SU-DHL-6 (cell line): ENCODE measurements at regions not wholly inside any gene's neighbourhood (a gene's known extent, or its start where the extent isn't known, plus 50 kb on each side); places are given as distances from the start of the nearest gene placed in this dataset.

ENCODE experiments used
- H2AFZ ChIP-seq: fragments of 200-600 bp; sonication (generic); 2 replicates; pipeline ENCODE4 v1.6.1; 2014; ENCODE audit warnings: low read depth, mild to moderate bottlenecking, moderate library complexity, mixed read lengths, antibody characterized with exemption, low read length; ENCODE audit not compliant: severe bottlenecking
- H3F3A ChIP-seq: fragments of 200-600 bp; shearing (Covaris generic); 2 replicates; pipeline ENCODE4 v1.6.0; 2016; ENCODE audit warnings: antibody characterized with exemption, mild to moderate bottlenecking; ENCODE audit not compliant: insufficient read depth
- H3K27ac ChIP-seq: fragments of 200-600 bp; sonication (generic); 2 replicates; pipeline ENCODE4 v1.5.1; 2016; ENCODE audit warnings: low read depth, mild to moderate bottlenecking, low read length, moderate library complexity, mixed read lengths
- H3K27me3 ChIP-seq: fragments of 200-600 bp; sonication (generic), shearing (Covaris generic); 2 replicates; pipeline ENCODE4 v1.6.0; 2014; ENCODE audit warnings: mild to moderate bottlenecking, low read length
- H3K36me3 ChIP-seq: fragments of 200-600 bp; sonication (generic); 2 replicates; pipeline ENCODE4 v1.6.1; 2014; ENCODE audit warnings: mild to moderate bottlenecking, low read length, mixed read lengths
- H3K4me2 ChIP-seq: fragments of 300-600, 200-600 bp; shearing (Covaris generic), sonication (generic); 2 replicates; pipeline ENCODE4 v1.6.0; 2014; ENCODE audit warnings: low read length, low read depth, mild to moderate bottlenecking; ENCODE audit not compliant: poor library complexity, severe bottlenecking
- H3K4me3 ChIP-seq: fragments of 200-600 bp; sonication (generic); 2 replicates; pipeline ENCODE4 v1.5.1; 2014; ENCODE audit warnings: antibody characterized with exemption, low read length, mild to moderate bottlenecking, mixed read lengths; ENCODE audit not compliant: insufficient read depth, poor library complexity, severe bottlenecking
- H3K79me2 ChIP-seq: fragments of 200-600 bp; sonication (generic); 2 replicates; pipeline ENCODE4 v1.6.1; 2014; ENCODE audit warnings: mild to moderate bottlenecking, low read length, moderate library complexity; ENCODE audit not compliant: insufficient read depth
- H3K9ac ChIP-seq: fragments of 200-600 bp; sonication (generic); 2 replicates; pipeline ENCODE4 v1.7.0; 2014; ENCODE audit warnings: mild to moderate bottlenecking, low read length
- H3K9me2 ChIP-seq: fragments of 200-600 bp; sonication (generic); replicated peaks from 2 replicates; pipeline ENCODE4 v1.6.1; 2014; ENCODE audit warnings: low read length; ENCODE audit not compliant: insufficient read depth
- H3K9me3 ChIP-seq: fragments of 200-600 bp; sonication (generic); 2 replicates; pipeline ENCODE4 v1.6.1; 2014; ENCODE audit warnings: low read length, mixed read lengths; ENCODE audit not compliant: insufficient read depth
- H4K20me1 ChIP-seq: fragments of 200-600 bp; sonication (generic); 2 replicates; pipeline ENCODE4 v1.6.1; 2014; ENCODE audit warnings: low read depth, mild to moderate bottlenecking, antibody characterized with exemption, low read length, moderate library complexity, mixed read lengths
- EZH2phosphoT487 ChIP-seq: fragments of 200-600 bp; sonication (generic), shearing (Covaris generic); conservative IDR thresholded peaks from 2 replicates; pipeline ENCODE4 v1.6.1; 2018; ENCODE audit warnings: mild to moderate bottlenecking, antibody characterized with exemption, low read length, moderate library complexity, mixed read lengths
- TF ChIP-seq, protein P1 (sequence below): fragments of 200-600 bp; sonication (generic); IDR thresholded peaks from one replicate; pipeline ENCODE4 v1.5.1; 2017; ENCODE audit warnings: antibody characterized with exemption, mild to moderate bottlenecking, low read length, moderate library complexity; ENCODE audit not compliant: insufficient read depth, poor library complexity, severe bottlenecking

DNA sequence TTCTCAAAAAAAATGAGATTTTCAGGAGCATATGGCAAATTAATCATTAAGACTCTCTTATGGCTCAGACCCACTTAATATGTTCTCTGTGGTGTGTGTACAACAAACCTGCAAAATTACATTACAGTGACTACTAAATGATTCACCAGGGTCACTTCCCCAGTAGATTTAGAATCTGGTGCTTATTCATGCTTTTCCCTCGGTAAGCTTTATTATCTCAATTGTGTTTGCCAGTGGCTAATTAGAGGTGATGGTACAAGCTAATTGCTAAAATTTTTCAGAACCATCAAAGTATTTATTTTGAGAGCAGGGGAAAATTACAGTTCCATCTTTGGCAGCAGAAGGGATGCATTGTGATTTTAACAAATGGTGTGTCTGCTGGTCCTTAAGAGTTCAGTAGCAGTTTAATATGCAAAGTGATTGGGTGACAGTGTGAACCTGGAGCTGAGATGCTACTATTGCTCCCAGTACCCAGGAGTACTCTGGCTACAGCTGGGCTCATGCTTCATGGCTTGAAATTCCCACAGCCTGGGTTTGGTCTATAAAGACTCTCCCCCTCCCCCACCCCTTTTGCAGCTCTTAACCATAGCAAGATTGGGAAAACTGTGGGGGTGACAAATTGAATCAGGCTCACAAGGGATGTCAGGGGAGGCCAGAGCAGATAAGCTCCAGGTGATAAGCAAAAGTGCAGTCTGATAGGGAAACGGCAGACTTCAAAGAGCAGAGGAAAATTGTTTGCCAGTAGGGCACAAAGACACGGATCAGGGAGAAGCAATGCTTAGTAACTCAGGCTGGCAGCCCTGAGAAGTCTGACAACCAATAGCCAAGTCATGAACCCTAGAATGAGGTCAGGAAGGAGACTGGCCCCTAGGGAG, 92.8 kb upstream of the RAD23B start:
- no peak overlapping the region for H3K9ac ChIP-seq
- H2AFZ ChIP-seq = no peak overlapping the region
- H3K79me2 ChIP-seq = no peaks in the 10 kb centered on the region
- no peak overlapping the region for H3K27ac ChIP-seq
- no peaks in the 10 kb centered on the region for H3K9me3 ChIP-seq
- H3K27me3 ChIP-seq = no peaks in the 10 kb centered on the region
- H4K20me1 ChIP-seq = no peaks in the 10 kb centered on the region
- no peaks in the 10 kb centered on the region for H3F3A ChIP-seq
- H3K9me2 ChIP-seq = no peaks in the 10 kb centered on the region
- no peak overlapping the region for H3K4me3 ChIP-seq
- no peak overlapping the region for H3K4me2 ChIP-seq
- TF ChIP-seq EZH2phosphoT487 = no peak
- TF ChIP-seq, protein P1, sequence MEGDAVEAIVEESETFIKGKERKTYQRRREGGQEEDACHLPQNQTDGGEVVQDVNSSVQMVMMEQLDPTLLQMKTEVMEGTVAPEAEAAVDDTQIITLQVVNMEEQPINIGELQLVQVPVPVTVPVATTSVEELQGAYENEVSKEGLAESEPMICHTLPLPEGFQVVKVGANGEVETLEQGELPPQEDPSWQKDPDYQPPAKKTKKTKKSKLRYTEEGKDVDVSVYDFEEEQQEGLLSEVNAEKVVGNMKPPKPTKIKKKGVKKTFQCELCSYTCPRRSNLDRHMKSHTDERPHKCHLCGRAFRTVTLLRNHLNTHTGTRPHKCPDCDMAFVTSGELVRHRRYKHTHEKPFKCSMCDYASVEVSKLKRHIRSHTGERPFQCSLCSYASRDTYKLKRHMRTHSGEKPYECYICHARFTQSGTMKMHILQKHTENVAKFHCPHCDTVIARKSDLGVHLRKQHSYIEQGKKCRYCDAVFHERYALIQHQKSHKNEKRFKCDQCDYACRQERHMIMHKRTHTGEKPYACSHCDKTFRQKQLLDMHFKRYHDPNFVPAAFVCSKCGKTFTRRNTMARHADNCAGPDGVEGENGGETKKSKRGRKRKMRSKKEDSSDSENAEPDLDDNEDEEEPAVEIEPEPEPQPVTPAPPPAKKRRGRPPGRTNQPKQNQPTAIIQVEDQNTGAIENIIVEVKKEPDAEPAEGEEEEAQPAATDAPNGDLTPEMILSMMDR = no peak
- no peaks in the 10 kb centered on the region for H3K36me3 ChIP-seq

DNA sequence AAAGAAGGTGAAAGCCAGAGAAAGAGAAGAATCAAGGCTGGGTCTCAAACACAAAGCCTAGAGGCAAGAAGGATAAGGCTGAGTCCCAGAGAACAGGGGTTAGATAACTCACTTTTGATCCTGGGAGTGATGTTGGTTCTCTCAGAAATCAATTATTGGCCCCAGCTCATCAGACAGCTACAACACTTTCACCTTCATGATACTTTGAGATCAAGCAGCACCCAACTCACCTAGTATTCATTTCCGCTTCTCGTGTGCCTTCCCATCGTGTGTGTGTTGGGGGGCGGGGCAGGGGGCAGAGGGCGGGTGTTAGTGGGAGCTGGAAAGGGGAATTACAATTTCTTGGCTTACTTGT, 92.2 kb upstream of the RAD23B start:
- no peaks in the 10 kb centered on the region for H3K27me3 ChIP-seq
- H4K20me1 ChIP-seq = no peaks in the 10 kb centered on the region
- no peaks in the 10 kb centered on the region for H3K9me3 ChIP-seq
- no peaks in the 10 kb centered on the region for H3K36me3 ChIP-seq
- H3K4me3 ChIP-seq = no peak overlapping the region
- no peak overlapping the region for H2AFZ ChIP-seq
- no peak overlapping the region for H3K27ac ChIP-seq
- TF ChIP-seq EZH2phosphoT487 = no peak
- TF ChIP-seq, protein P1 = no peak
- H3K9ac ChIP-seq = no peak overlapping the region
- H3K4me2 ChIP-seq = no peak overlapping the region
- H3F3A ChIP-seq = no peaks in the 10 kb centered on the region
- H3K9me2 ChIP-seq = no peaks in the 10 kb centered on the region
- no peaks in the 10 kb centered on the region for H3K79me2 ChIP-seq

DNA sequence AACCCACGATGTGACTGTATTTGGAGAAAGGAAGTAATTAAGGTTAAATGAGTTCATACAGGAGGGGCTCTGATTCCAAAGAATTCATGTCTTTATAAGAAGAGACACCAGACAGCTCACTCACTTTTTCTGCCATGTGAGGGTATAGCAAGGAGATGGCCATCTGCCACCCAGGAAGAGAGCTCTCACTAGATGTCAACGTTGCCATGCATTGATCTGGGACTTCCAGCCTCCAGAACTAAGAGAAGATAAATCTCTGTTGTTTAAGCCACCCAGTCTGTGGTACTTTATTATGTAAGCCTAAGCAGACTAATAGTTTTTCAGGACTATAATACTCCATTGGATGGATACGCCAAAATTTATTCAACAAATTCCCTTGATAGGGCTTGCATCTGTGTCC, 89.8 kb upstream of the RAD23B start:
- Histone ChIP-seq H3K36me3 (no peaks in the 10 kb centered on the region), H3K4me3 (no peak overlapping the region), H3K27ac (no peak overlapping the region), H3K9me2 (no peaks in the 10 kb centered on the region), H3K9me3 (0 out of 2 replicates have a peak, but pooled peaks cover 5% of the 10 kb centered on the region), H2AFZ (no peak overlapping the region), H3K4me2 (no peak overlapping the region), H3K79me2 (no peaks in the 10 kb centered on the region), H3K9ac (no peak overlapping the region), H3K27me3 (no peaks in the 10 kb centered on the region), H4K20me1 (no peaks in the 10 kb centered on the region), H3F3A (no peaks in the 10 kb centered on the region)
- no peak for TF ChIP-seq EZH2phosphoT487
- TF ChIP-seq, protein P1 = no peak
